ENCODE measurements at regions not wholly inside any gene's neighbourhood (a gene's known extent, or its start where the extent isn't known, plus 50 kb on each side); places are given as distances from the start of the nearest gene placed in this dataset.

GRCh38 chr18:24669015-24669414 lies 208.6 kb downstream of the HRH4 start:
- no peak for TF ChIP-seq CTCF (IDR thresholded peaks at IDR 0.05)
- TF ChIP-seq POLR2A (IDR thresholded peaks at IDR 0.05): no peak

Measured in uterus (tissue), 2 donors.